Mucosa of descending colon (tissue), 3 donors: ENCODE measurements at regions not wholly inside any gene's neighbourhood (a gene's known extent, or its start where the extent isn't known, plus 50 kb on each side); places are given as distances from the start of the nearest gene placed in this dataset.
"Not testable (repeated sequence)": the region's sequence is repeated elsewhere in the genome, so short reads cannot be mapped to it uniquely, and the experiment has no call there.

ENCODE experiments used
- ATAC-seq: fragments of 200-7000 bp; cut with Tn5 transposase; one replicate; pipeline ENCODE4 v1.9.1; 2020; ENCODE audit warnings: mild to moderate bottlenecking, moderate library complexity
- DNase-seq, 3 donors: peaks; one replicate each; pipeline ENCODE4 v3.0.0-alpha.2; 2020
- H3K36me3 ChIP-seq: fragments of 200-600 bp; one replicate; pipeline ENCODE4 v1.8.0; 2021; ENCODE audit warnings: low read depth, mild to moderate bottlenecking
- H3K4me1 ChIP-seq: fragments of 200-600 bp; one replicate; pipeline ENCODE4 v1.8.0; 2021; ENCODE audit warnings: low read depth, mild to moderate bottlenecking
- H3K4me3 ChIP-seq: fragments of 200-600 bp; one replicate; pipeline ENCODE4 v1.8.0; 2021; ENCODE audit warnings: mild to moderate bottlenecking
- H3K9me3 ChIP-seq: fragments of 200-600 bp; one replicate; pipeline ENCODE4 v1.8.0; 2021; ENCODE audit warnings: mild to moderate bottlenecking
- CTCF ChIP-seq: fragments of 200-600 bp; IDR thresholded peaks from one replicate; pipeline ENCODE4 v1.8.0; 2022; ENCODE audit warnings: antibody characterized with exemption, mild to moderate bottlenecking
- intact Hi-C, 2 donors: fragments of 100-400 bp; cut with DNase I in 1 of 2; cut with micrococcal nuclease in 1 of 2; formaldehyde crosslinking; loops; one replicate each; pipeline versions ENCODE4 v1.11.0 to v1.11.1; 2022; cut with DNase I, micrococcal nuclease
- donor health status: DM: no; HTN: no; CAD: no; lungs with moderate emphysema.
- donor health status: DM: no; HTN: no; CAD: no.
- donor health status: DM: no; HTN: yes; CAD: no.

DNA sequence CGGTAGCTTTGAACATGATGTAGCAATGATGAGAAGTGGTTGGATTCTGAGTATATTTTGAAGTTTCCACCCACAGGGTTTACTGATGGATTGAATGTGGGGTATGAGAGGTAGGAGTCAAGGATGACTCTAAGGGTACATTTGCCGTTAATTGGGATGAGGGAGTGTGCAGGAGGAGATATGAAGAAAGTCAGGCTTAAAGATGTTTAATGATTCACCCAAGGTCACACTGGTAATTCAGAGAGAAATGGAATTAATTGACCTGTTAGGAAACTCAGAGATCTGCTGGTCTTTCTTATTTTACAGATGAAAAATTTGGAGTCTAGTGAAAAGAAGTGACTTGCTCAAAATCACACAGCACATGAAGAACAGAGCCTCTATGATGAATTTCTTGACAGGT lies 390.7 kb downstream of the GBA3 start:
- Histone ChIP-seq H3K9me3 (peaks cover 13% of the 10 kb centered on the region), H3K4me3 (no peak overlapping the region), H3K36me3 (no peaks in the 10 kb centered on the region), H3K4me1 (no peaks in the 10 kb centered on the region)
- no peak for TF ChIP-seq CTCF
- ATAC-seq (no peak), DNase-seq (no peak)
- intact Hi-C loops = no loop called here

DNA sequence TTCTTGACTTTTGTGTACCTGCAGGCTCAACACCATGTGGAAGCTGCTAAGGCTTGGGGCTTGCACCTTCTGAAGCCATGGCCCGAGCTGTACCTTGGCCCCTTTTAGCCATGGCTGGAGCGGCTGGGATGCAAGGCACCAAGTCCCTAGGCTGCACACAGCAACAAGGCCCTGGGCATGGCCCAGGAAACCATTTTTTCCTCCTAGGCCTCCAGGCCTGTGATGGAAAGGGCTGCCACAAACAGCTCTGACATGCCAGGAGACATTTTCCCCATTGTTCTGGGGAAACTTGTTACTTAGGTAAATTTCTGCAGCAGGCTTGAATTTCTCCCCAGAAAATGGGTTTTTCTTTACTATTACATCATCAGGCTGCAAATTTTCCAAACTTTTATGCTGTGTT lies 387.4 kb downstream of the GBA3 start:
- ATAC-seq, H3K4me1 ChIP-seq, intact Hi-C loops, DNase-seq, H3K4me3 ChIP-seq, H3K36me3 ChIP-seq: not testable (repeated sequence)
- peaks cover 13% of the 10 kb centered on the region for H3K9me3 ChIP-seq

GRCh38 chr4:23070848-23071570 lies 378.3 kb downstream of the GBA3 start:
- no peak for ATAC-seq
- no peaks in the 10 kb centered on the region for H3K9me3 ChIP-seq
- H3K36me3 ChIP-seq = no peaks in the 10 kb centered on the region
- no peak overlapping the region for H3K4me3 ChIP-seq
- intact Hi-C loops = no loop called here
- no peak for TF ChIP-seq CTCF
- DNase-seq = no peak
- H3K4me1 ChIP-seq = no peaks in the 10 kb centered on the region

GRCh38 chr4:23068756-23069155 lies 376.0 kb downstream of the GBA3 start:
- no peak for TF ChIP-seq CTCF
- DNase-seq (no peak), ATAC-seq (no peak)
- Histone ChIP-seq H3K9me3 (no peaks in the 10 kb centered on the region), H3K36me3 (no peaks in the 10 kb centered on the region), H3K4me1 (no peaks in the 10 kb centered on the region), H3K4me3 (no peak overlapping the region)
- intact Hi-C loops = no loop called here

- Histone ChIP-seq H3K4me1 (no peaks in the 10 kb centered on the region), H3K4me3 (no peak overlapping the region), H3K36me3 (no peaks in the 10 kb centered on the region), H3K9me3 (no peaks in the 10 kb centered on the region)
- intact Hi-C loops = no loop called here
- ATAC-seq = no peak
- TF ChIP-seq CTCF = no peak
- no peak for DNase-seq
Observed at GRCh38 chr4:23068287-23068686, 375.6 kb downstream of the GBA3 start.

DNA sequence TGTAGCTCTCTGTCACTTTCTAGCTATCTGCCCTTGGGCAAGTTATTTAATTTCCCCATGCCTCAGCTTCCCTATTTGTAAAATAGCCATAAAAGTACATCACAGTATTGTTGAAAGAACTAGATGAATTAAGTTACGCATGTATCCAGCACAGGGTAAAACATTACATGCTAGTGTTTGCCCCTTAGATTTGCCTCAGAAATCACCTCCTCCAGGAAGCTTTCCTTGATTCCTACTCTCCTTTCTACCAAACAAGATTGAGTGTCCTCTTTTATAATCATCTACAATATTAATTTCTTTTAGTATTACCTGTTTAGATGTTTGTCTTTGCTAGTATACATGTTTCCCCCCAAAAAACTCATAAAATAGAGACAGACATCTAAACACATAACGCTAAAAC lies 369.5 kb downstream of the GBA3 start:
- intact Hi-C loops = no loop called here
- Histone ChIP-seq H3K36me3 (no peaks in the 10 kb centered on the region), H3K4me1 (peaks cover 5% of the 10 kb centered on the region), H3K4me3 (no peak overlapping the region), H3K9me3 (no peaks in the 10 kb centered on the region)
- no peak for DNase-seq
- TF ChIP-seq CTCF = no peak
- no peak for ATAC-seq
